ENCODE measurements at regions not wholly inside any gene's neighbourhood (a gene's known extent, or its start where the extent isn't known, plus 50 kb on each side); places are given as distances from the start of the nearest gene placed in this dataset.

DNA sequence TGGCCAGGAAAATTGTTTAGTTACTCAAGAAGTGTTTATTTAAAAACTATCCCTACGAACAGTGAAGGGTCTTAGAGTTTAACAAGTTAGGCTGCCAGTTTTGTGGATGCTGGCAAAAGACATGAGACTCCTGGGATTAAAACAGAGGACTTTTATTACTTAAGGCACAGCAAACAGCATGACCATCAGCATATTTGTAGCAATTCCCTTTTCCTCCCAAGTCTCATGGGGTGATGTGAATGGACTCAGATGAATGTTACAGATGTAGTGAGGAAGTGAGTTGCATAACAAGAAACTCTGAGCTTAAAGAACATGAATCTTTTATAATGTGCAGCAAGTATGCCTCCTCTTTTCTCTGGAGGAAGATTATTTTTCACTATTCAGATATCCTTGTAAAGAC lies 695.8 kb downstream of the RPS29 start:
- no peaks in the 10 kb centered on the region for H3K9me3 ChIP-seq
- no peaks in the 10 kb centered on the region for H3K9me2 ChIP-seq
- no peaks in the 10 kb centered on the region for H3F3A ChIP-seq (replicated peaks; ENCODE audit: insufficient read depth)
- no peak overlapping the region for H3K4me3 ChIP-seq (ENCODE audit: low read depth in 2 of 2, low read length in 1 of 2)
- H3K4me1 ChIP-seq (ENCODE audit: control insufficient read depth in 1 of 2, insufficient read depth in 2 of 2, low read depth in 1 of 2, low read length in 1 of 2) = no peaks in the 10 kb centered on the region
- no peak for DNase-seq
- no peaks in the 10 kb centered on the region for H3K79me2 ChIP-seq (ENCODE audit: insufficient read depth)
- no peak for TF ChIP-seq EZH2phosphoT487 (IDR thresholded peaks at IDR 0.05; ENCODE audit: borderline replicate concordance, low read depth)
- TF ChIP-seq TAF1 (IDR thresholded peaks at IDR 0.05; ENCODE audit: borderline replicate concordance, low read depth, low read length) = no peak
- TF ChIP-seq GABPA (IDR thresholded peaks at IDR 0.05; ENCODE audit: low read depth) = no peak
- no peak for TF ChIP-seq EP300 (IDR thresholded peaks at IDR 0.05; ENCODE audit: borderline replicate concordance in 1 of 2, low read depth in 1 of 2, low read length in 1 of 2)
- no peak for TF ChIP-seq MEF2A (IDR thresholded peaks at IDR 0.05; ENCODE audit: borderline replicate concordance, low read depth)
- POLR2A ChIA-PET = no interaction called here
- H3K9ac ChIP-seq = no peak overlapping the region
- CTCF ChIA-PET = no interaction called here
- no peaks in the 10 kb centered on the region for H4K20me1 ChIP-seq (ENCODE audit: insufficient read depth)
- H3K4me2 ChIP-seq = no peak overlapping the region
- H2AFZ ChIP-seq (ENCODE audit: low read depth) = no peak overlapping the region
- no peaks in the 10 kb centered on the region for H3K27me3 ChIP-seq (ENCODE audit: insufficient read depth)
- 67% methylated on average over 1 of the region's 1 CpG for WGBS (ENCODE audit: low lambda C conversion rate)
- H3K27ac ChIP-seq (ENCODE audit: low read depth in 2 of 2, low read length in 1 of 2) = no peak overlapping the region
- H3K36me3 ChIP-seq (replicated peaks in 1 of 2; ENCODE audit: control insufficient read depth in 1 of 2, insufficient read depth in 2 of 2, low read length in 1 of 2) = no peaks in the 10 kb centered on the region

- Histone ChIP-seq H3K27ac (ENCODE audit: low read depth in 2 of 2, low read length in 1 of 2) (no peak overlapping the region), H3K4me3 (ENCODE audit: low read depth in 2 of 2, low read length in 1 of 2) (no peak overlapping the region), H4K20me1 (ENCODE audit: insufficient read depth) (no peaks in the 10 kb centered on the region), H3K36me3 (replicated peaks in 1 of 2; ENCODE audit: control insufficient read depth in 1 of 2, insufficient read depth in 2 of 2, low read length in 1 of 2) (no peaks in the 10 kb centered on the region), H3K4me2 (no peak overlapping the region), H3K79me2 (ENCODE audit: insufficient read depth) (no peaks in the 10 kb centered on the region), H3F3A (replicated peaks; ENCODE audit: insufficient read depth) (no peaks in the 10 kb centered on the region), H3K4me1 (ENCODE audit: control insufficient read depth in 1 of 2, insufficient read depth in 2 of 2, low read depth in 1 of 2, low read length in 1 of 2) (no peaks in the 10 kb centered on the region), H3K27me3 (ENCODE audit: insufficient read depth) (no peaks in the 10 kb centered on the region), H3K9me2 (no peaks in the 10 kb centered on the region), H2AFZ (ENCODE audit: low read depth) (no peak overlapping the region), H3K9me3 (no peaks in the 10 kb centered on the region), H3K9ac (no peak overlapping the region)
- ChIA-PET POLR2A (no interaction called here), CTCF (no interaction called here)
- no peak for DNase-seq
- WGBS (ENCODE audit: low lambda C conversion rate) = 50% methylated on average over 1 of the region's 1 CpG
- TF ChIP-seq, protein P1, sequence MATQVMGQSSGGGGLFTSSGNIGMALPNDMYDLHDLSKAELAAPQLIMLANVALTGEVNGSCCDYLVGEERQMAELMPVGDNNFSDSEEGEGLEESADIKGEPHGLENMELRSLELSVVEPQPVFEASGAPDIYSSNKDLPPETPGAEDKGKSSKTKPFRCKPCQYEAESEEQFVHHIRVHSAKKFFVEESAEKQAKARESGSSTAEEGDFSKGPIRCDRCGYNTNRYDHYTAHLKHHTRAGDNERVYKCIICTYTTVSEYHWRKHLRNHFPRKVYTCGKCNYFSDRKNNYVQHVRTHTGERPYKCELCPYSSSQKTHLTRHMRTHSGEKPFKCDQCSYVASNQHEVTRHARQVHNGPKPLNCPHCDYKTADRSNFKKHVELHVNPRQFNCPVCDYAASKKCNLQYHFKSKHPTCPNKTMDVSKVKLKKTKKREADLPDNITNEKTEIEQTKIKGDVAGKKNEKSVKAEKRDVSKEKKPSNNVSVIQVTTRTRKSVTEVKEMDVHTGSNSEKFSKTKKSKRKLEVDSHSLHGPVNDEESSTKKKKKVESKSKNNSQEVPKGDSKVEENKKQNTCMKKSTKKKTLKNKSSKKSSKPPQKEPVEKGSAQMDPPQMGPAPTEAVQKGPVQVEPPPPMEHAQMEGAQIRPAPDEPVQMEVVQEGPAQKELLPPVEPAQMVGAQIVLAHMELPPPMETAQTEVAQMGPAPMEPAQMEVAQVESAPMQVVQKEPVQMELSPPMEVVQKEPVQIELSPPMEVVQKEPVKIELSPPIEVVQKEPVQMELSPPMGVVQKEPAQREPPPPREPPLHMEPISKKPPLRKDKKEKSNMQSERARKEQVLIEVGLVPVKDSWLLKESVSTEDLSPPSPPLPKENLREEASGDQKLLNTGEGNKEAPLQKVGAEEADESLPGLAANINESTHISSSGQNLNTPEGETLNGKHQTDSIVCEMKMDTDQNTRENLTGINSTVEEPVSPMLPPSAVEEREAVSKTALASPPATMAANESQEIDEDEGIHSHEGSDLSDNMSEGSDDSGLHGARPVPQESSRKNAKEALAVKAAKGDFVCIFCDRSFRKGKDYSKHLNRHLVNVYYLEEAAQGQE (IDR thresholded peaks at IDR 0.05; ENCODE audit: low read depth, low read length) = no peak
- TF ChIP-seq SIN3A (IDR thresholded peaks at IDR 0.05; ENCODE audit: borderline replicate concordance, low read depth, low read length) (no peak), USF2 (IDR thresholded peaks at IDR 0.05; ENCODE audit: borderline replicate concordance, low read depth, low read length) (no peak), MEF2A (IDR thresholded peaks at IDR 0.05; ENCODE audit: borderline replicate concordance, low read depth) (no peak), SMC3 (IDR thresholded peaks at IDR 0.05; ENCODE audit: low read depth, low read length) (no peak), FOXJ3 (CRISPR knock-in tag; IDR thresholded peaks at IDR 0.05) (no peak), NFIC (IDR thresholded peaks at IDR 0.05; ENCODE audit: borderline replicate concordance) (no peak), RCOR1 (IDR thresholded peaks at IDR 0.05; ENCODE audit: low read length) (no peak), FOSL2 (IDR thresholded peaks at IDR 0.05; ENCODE audit: borderline replicate concordance, low read depth) (no peak), RXRA (IDR thresholded peaks at IDR 0.05; ENCODE audit: borderline replicate concordance, low read depth) (no peak), POLR2AphosphoS5 (IDR thresholded peaks at IDR 0.05; ENCODE audit: low read depth, low read length) (no peak), EZH2phosphoT487 (IDR thresholded peaks at IDR 0.05; ENCODE audit: borderline replicate concordance, low read depth) (no peak), MXI1 (IDR thresholded peaks at IDR 0.05; ENCODE audit: low read depth, low read length) (no peak), ZBTB33 (IDR thresholded peaks at IDR 0.05; ENCODE audit: borderline replicate concordance, low read depth) (no peak), CHD2 (IDR thresholded peaks at IDR 0.05; ENCODE audit: low read length, partially characterized antibody) (no peak)
- TF ChIP-seq, protein P2, sequence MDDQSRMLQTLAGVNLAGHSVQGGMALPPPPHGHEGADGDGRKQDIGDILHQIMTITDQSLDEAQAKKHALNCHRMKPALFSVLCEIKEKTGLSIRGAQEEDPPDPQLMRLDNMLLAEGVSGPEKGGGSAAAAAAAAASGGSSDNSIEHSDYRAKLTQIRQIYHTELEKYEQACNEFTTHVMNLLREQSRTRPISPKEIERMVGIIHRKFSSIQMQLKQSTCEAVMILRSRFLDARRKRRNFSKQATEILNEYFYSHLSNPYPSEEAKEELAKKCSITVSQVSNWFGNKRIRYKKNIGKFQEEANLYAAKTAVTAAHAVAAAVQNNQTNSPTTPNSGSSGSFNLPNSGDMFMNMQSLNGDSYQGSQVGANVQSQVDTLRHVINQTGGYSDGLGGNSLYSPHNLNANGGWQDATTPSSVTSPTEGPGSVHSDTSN (IDR thresholded peaks at IDR 0.05) = no peak
These were observed 709.3 kb downstream of the RPS29 start for GRCh38 chr14:48876806-48877340.

Measured in SK-N-SH (cell line).